ENCODE measurements at regions not wholly inside any gene's neighbourhood (a gene's known extent, or its start where the extent isn't known, plus 50 kb on each side); places are given as distances from the start of the nearest gene placed in this dataset.

- no peak for TF ChIP-seq CTCF (IDR thresholded peaks at IDR 0.05)
- TF ChIP-seq POLR2A (IDR thresholded peaks at IDR 0.05): no peak
Observed at GRCh38 chr6:3911614-3912336, 62.6 kb downstream of the FAM50B start.
